ENCODE measurements at regions not wholly inside any gene's neighbourhood (a gene's known extent, or its start where the extent isn't known, plus 50 kb on each side); places are given as distances from the start of the nearest gene placed in this dataset.
"Not testable (repeated sequence)": the region's sequence is repeated elsewhere in the genome, so short reads cannot be mapped to it uniquely, and the experiment has no call there.

DNA sequence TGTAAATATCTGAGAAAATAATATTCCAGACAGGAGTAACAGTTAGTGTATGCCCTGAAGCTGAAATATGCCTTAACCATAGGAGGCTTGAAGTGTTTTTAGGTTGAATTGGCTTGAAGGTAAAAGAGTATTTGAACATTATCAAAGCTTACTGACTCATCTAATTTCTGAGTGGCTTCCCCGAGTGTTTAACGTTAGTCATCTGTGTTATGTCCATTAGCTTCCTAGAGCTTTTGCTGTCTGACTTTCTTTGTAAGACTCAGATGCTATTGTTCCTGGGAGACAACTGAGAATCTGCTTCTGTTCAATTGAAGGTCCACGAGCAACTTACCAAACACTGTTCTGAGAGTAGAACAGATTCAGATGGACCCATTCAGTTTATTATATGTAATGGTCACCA is 656.8 kb upstream of the NECTIN3 start:
- no peak for DNase-seq

DNA sequence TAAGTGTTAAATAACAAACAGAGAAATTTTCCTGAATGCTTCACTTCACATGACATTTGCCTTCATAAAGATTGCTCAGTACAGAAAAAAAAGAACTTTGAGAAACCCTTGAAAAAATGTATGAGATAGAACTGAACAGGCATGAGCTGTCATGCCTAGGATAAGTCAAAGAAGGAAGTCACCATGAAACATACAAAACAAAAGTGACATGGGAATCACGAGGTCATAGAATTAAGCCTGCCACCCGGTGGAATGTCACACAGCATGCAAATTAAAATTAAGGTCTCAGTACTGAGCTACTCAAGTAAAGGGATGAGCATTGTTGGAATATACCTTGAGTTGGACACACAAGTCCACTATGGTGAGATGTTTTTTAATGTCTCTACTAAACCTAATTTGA is 652.5 kb upstream of the NECTIN3 start:
- DNase-seq: peak; percentile 27

DNA sequence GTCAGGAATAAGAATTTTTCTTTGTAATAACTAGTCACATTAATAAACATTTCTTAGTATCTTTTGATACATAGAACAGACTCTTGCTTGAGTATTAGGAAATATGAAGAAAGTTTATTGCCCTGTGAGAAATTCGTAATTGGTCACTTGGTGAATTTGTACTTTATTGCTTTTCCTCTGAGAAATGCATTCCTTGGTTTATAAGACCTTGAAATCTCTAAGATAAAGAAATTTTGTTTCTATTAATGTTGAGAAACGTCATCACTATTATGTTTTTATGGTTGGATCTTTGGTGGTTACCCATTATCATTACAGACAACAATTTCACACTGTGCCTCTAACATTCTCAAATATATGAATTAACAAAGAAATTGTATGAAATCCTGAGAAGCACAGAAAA is 652.0 kb upstream of the NECTIN3 start:
- DNase-seq: no peak

DNA sequence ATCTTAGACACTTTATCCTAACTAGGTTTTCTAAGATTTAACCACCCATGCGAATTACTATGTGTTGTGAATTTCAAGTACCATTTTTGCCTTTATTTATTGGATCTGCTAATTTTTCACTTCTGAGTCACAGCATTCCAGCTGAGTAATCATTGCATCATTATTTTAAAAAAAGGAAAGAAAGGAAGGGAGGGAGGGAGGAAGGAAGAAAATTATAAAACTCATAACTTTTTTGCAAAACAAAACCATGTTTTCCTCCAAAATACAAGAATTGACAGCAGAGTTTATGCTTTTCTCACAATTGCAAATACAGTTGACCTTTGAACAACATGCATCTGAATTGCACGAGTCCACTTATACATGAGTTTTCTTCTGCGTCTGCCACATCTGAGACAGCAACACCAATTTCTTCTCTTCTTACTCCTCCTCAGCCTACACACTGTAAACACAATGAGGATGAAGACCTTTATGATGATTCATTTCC is 651.4 kb upstream of the NECTIN3 start:
- peak; percentile 2 for DNase-seq

DNA sequence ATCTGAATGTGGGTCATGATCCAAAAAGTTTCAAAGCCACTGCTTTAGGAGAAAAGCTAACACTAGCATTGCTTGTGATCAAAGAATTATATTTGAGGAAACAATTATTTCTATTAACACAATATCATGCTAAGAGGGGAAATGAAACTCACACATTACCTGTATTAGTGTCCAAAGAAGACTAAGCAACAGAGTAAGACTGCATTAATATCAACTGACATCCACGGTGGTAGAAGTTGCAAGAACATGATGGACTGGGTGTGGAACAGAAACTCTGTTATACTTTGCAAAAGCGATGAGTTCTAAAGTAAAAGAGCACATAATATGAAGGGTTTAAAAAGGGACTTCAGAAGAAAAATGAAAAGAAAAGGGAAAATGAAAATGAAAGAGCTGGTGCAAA is 648.3 kb upstream of the NECTIN3 start:
- no peak for DNase-seq

DNA sequence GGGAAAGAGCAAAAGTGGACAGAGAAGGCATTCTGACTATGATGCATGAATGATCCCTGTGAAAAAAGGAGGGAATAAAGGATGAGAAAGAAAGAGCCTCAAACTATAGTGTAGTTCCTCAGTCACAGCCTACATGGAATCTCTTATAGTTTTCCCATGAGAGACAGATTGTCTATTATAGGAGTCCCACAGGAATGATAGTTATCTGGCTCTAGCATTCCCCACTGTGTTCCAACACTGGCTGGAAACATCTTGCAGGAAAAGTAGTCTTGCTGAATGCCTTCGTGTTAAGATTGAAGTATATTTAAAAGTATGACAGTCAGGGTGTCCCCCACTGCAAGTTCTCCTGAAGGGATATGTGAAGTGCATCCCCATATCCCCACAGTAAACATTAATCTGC is 641.5 kb upstream of the NECTIN3 start:
- DNase-seq: no peak

DNA sequence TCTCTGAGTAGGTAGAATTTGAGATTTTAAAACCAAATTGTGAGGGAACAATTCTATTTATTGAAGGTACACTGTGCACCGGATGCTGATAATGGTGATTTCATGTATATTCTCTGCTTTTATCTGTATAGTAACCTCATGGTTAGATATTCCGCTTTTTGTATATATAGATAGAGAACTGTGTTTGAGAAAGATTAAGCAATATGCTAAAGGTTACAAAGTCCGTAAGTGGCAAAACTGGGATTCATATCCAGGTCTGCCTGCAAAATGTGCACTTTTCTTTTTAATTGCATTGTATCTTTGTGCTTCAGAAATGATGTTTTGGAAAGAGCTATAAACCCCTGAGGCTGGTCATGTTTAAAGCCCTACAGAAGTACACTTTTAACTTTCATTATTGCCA is 635.4 kb upstream of the NECTIN3 start:
- DNase-seq: no peak

DNA sequence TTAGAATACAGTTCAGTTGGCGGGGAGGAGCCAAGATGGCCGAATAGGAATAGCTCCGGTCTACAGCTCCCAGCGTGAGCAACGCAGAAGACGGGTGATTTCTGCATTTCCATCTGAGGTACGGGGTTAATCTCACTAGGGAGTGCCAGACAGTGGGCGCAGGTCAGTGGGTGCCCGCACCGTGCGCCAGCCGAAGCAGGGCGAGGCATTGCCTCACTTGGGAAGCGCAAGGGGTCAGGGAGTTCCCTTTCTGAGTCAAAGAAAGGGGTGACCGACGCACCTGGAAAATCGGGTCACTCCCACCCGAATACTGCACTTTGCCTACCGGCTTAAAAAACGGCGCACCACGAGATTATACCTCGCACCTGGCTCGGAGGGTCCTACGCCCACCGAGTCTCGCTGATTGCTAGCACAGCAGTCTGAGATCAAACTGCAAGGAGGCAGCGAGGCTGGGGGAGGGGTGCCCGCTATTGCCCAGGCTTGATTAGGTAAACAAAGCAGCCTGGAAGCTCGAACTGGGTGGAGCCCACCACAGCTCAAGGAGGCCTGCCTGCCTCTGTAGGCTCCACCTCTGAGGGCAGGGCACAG is 631.5 kb upstream of the NECTIN3 start:
- not testable (repeated sequence) for DNase-seq

DNA sequence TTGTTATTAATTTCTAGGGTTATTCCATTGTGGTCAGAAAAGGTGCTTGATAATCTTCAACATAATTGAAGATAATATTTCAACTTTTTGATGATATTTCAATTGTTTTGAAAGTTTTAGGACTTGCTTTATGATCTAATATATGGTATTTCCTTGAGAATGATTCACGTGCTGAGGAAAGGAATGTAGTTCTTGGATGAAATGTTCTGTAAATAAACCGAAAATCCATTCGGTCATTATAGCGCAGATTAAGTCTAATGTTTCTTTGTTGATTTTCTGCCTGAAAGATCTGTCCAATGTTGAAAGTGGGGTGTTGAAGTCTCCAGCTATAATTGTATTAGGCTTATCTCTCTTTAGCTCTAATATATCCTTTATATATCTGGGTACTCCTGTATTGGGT is 617.5 kb upstream of the NECTIN3 start:
- no peak for DNase-seq

DNA sequence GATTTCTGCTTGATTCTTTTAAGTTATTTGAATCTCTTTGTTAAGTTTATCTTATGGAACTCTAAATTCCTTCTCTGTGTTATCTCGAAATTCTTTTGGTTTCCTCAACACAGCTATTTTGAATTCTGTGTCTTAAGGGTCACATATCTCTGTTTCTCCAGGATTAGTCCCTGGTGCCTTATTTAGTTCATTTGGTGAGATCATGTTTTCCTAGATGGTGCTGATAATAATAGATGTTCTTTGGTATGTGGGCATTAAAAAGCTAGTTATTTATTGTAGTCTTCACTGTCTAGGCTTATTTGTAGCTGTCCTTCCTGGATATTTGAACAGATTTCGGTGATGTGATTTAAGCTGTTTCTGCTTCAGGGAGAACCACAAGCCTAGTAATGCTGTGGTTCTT is 615.6 kb upstream of the NECTIN3 start:
- no peak for DNase-seq

DNA sequence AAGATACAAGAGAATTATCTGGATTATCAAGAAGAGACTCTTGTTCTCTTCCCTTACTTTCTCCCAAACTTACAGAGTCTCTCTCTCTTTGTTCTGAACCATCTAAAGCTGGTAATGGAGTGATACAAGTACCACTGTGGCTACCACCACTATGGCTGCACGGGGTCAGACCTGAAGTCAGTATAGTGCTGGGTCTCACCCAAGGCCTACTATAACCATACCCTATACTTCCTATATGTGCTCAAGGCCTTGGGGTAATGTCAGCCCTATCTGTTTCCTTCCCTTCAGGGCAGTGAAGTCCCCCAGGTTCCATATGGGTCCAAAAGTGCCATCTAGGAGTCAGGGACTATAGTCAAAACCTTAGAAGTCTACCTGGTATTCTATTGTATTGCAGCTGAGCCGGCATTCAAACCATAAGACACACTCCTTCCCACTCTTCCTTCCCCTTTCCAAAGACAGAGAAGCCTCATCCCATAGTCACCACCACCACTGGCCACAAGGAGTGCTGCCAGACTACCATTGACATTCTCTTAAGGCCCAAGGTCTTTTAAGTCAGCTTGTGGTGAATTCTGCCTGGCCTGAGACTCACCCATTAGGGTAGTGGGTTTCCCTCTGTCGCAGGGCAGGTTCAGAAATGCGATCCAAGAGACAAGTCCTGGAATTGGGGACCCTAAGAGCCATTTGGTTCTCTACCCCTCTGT is 615.0 kb upstream of the NECTIN3 start:
- no peak for DNase-seq

DNA sequence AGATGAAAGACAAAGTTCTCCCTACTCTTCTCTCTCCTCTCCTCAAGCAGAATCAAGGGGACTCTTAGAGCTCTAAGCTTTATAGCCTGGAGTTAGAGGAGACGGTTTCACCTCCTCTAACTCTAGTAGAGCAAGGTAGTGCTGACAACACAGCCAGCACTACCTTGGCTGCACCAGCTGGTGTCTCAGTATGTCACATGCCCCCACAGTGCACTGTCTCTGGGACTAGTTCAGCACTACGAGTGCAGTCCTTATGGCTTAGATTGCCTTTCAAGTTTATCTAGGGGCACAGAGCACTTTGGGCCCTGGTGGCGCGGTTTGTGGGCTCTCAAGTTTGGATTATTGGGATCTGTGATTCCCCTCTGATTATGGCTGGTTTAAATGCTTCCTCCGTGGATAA is 614.1 kb upstream of the NECTIN3 start:
- DNase-seq: no peak

DNA sequence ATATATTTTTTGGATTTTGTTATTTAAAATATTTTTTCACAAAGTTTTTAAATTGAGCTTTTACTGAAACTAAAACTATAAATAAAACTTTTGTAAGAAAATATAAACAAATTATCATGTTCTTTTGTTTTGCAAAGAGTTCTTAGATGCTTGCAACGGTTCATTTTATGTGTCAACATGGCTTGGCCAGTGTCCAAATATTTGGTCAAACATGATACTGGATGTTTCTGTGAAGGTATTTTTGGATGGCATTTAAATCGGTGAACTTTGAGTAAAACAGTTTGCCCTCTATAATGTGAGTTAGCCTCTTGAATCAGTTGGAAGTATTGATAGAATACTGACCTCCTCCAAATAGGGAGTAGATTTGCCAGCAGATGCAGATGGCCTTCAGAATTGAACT is 612.6 kb upstream of the NECTIN3 start:
- no peak for DNase-seq

DNA sequence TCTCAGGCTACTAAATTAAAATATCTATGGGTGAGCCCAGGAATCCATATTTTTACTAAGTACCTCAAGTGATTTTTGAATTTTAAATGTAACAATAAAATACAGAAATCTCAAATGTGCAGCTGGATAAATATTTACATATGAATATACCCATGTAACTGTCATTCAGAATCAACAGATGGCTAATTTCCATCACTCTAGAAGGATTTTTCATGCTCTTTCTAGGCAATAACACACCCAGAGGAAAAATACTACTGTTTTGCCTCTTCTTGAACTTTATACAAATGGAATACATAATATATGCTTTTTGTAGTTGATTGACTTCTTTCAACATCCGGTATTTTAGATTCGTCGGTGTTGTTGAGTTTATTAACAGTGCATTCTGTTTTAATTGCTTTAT is 601.3 kb upstream of the NECTIN3 start:
- no peak for DNase-seq

DNA sequence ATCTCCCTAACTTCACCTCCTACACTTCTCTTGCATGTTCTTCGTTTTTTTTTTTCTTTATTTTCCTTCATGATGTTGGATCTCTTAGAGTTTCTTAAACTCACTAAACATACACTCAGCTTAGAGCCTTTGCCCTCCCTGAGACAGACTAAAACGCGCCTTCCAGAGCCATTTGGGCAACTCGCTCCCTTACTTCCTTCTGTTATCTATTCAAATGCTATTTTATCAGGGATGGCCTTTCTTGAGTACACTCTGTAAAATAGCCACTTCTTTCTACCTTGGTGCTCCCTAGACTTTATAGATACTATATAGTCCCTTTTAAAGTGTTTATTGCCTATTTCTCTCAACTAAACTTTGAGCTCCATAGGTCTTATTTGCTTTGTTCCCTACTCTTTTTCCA is 598.2 kb upstream of the NECTIN3 start:
- no peak for DNase-seq

DNA sequence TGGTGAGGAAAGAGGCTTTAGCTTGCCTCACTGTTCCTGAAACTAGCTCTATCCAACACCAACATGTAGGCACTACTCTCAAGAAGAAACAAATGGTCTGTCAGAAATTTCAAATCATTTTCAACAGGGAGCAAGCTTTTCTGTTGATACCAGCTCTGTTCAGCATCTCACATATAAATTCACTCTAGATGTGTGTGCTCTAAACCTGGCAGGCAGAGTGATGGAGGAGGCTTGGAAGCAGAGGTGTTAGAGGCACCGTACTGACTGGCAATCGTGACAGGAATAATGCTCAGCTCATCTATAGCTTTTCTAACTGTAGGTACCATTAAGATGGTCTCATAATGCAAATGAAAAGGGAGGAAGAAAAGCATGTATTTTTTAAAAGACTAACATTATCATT is 597.2 kb upstream of the NECTIN3 start:
- DNase-seq: no peak

DNA sequence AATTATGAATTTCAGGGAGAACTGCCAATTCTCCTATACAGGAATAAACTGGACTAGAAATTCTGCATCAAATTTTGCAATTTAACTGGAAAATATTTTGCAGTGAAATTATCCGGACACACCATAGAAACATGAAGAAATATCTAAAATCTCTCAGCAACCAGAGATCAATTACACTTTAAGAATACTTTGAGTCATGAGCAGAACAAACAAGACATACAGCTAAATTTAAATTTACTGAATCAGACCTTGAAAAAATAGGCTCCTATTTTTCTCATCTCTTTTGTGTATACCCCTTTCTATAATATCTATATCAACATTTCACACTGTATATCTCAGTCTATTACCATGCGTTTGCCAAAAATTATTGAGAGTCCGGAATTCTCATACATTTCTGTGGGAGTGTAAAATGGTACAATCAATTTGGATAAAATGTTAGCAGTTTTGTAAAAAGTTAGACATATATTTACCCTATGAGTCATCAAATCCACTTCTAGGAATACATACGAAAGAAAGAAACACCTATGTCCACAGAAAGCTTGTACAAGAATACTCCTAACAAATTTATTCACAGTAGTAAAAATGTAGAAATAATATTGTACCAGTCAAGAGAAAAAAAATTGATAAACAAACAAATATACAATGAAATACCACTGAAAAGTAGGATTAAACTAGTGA is 593.1 kb upstream of the NECTIN3 start:
- DNase-seq: no peak

DNA sequence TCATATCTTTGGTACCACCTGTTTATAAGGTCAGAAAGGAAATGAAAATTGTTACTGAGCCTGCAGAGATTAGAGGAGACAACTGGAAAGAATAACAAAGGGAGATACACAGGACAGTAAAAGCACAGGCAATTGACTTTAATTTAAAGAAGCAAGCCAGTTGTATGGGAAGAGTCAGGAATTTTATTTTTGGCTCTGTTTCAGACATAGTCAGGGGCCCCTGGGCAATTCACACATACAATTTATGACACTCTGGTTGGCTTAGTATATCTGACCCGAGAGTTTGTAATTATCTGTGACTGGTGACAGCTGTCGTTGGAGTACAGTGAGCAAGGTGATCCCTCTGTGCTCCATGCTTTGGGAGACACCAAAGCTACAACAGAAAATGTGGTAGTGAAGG is 591.9 kb upstream of the NECTIN3 start:
- peak; percentile 2 for DNase-seq

DNA sequence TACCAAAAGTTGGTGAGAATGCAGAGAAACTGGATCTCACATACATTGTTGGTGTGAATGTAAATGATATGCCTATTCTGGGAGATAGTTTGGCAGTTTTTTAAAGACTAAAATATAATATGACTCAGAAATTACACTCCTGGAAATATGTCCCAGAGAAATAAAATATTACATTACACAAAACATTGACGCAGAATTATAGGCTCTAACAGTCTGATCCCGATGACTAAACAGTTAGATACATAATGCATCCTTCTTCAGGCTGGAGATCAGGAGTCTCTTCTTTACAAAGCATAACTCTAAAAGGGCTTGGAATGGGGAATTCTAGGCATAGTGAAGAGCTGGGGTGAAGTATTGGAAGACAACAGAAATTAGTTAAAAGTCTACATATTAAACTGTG is 586.2 kb upstream of the NECTIN3 start:
- DNase-seq: no peak

DNA sequence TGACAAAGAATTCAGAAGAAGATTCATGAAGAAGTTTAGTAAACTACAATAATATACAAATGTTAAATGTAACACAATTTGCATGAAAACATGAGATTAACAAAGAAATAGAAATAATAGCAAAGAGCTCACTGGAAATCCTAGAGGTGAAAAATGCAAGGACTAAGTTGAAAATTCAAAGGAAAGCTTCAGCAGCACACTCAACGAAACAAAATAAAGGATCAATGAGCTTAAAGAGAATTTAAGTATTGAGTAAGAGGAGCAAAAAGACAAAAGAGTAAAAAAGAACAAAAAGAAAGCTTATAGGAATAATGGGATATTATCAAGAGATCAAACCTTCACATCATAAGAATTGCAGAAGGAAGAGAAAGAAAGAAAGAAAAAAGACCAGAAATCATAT is 583.8 kb upstream of the NECTIN3 start:
- DNase-seq: no peak

DNA sequence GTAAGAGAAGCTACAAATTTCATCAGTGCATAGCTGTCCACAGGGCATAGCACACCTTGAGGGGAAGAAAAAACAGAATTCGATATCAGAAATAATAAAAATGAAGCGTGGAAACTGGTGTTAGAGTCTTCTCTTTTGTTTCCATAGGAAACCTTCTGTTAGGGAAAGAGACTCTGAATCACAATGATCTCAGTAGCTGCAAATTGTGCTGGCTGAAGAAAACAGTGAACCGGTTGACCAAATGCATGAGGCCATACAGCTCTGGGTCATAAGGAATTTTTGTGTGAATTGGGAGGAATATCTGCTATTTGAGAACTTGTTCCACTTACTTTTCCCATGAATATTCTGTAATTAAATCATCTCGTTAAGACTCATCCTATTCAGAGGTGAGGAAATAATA is 580.2 kb upstream of the NECTIN3 start:
- no peak for DNase-seq

DNA sequence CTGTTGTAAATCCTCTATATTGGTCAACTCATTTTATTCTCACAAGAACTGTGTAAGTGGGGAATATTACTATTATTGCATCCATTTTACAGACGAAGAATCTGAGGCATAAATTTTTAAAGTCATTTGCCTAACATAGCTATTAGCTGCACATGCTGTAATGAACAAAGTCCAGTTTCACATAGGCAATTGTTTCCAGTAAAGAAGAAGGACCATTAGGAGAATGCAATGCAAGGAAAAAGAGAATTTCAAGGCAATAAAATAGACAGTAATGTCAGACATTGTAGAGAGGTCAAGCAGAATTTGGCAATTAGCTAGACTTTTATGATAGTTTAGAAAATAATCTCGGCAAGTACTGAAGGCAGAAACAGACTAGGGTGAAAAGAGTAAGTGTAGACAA is 578.7 kb upstream of the NECTIN3 start:
- no peak for DNase-seq

DNA sequence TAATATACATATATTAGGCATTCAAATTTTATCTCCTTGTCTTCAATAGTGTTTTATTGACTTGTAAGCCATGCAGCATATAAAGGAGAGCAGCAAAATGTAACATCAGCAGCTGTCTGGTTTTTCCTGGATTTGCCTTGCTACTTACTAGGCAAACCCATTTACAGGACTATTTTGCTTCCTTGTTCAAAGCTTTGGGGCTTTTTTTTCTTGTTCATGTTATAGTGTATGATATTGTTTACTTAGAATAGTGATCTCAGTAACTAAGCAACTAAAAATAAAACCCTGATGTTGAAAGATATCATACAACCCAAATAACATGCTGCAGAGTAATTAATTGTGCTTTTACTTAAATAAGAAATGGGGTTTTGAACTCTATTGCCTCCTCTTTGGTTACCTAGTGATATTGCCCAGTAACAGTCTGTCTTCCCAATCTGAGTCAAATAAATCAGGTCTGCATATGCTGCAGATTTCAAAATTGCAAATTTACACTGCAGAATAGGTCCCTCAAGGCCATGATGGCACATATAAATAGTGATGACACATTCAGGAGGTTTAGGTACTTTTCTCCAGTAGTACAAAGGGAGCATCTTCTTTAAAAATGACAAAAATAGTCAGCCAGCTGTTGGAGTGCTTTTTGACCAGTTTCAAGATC is 578.1 kb upstream of the NECTIN3 start:
- no peak for DNase-seq

DNA sequence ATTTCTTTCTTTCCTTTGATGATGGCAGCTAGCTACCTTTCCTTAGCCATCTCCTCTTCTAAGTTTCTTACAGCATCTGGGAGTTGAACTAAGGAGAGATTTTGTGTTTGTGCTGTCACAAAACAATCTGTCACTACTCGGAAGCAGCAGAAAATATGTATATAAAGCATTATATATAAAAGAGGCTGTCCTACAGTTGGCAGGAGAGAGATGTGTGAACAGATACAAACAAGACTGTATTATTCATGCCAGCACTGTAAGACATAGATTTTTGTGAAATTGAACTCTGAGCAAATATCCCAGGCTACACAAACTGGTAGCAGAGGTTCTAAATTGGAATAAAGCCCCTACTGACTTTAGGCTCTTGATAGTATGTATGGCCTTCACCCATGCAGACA is 577.5 kb upstream of the NECTIN3 start:
- DNase-seq: no peak

Data from eye (tissue), 1 donor.